ENCODE measurements at regions not wholly inside any gene's neighbourhood (a gene's known extent, or its start where the extent isn't known, plus 50 kb on each side); places are given as distances from the start of the nearest gene placed in this dataset.

DNA sequence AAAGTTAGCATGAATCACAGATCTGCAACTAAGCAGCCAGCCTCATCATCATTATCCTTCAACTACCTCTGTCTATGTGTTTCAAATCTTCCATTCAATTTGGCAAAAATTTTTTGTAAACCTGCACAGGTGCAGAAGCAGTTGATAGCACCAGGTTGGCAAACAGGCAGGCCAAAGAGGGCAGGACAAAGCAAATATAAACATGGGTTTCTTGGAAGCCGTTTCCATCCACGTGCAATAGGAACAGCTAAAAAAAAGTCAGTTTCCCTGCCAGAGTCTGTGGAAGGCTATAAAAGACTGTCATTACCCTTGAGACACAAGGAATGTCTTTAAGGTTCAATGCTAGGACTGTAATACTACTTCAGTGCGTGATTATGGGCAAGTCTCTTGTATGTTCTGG lies 253.2 kb downstream of the PDHA2 start:
- H3K4me1 Mint-ChIP-seq (ENCODE audit: low read depth, unreplicated experiment): peaks cover 3% of the 10 kb centered on the region
- H3K9me3 Mint-ChIP-seq (ENCODE audit: unreplicated experiment): peaks cover 1% of the 10 kb centered on the region
- no peaks in the 10 kb centered on the region for H3K36me3 Mint-ChIP-seq (ENCODE audit: unreplicated experiment)
- no peak for DNase-seq
- H3K27ac Mint-ChIP-seq (ENCODE audit: unreplicated experiment): no peak overlapping the region
- H3K4me3 Mint-ChIP-seq (ENCODE audit: unreplicated experiment): no peak overlapping the region
- H3K27me3 Mint-ChIP-seq (ENCODE audit: unreplicated experiment): no peaks in the 10 kb centered on the region
- TF ChIP-seq, protein P1, sequence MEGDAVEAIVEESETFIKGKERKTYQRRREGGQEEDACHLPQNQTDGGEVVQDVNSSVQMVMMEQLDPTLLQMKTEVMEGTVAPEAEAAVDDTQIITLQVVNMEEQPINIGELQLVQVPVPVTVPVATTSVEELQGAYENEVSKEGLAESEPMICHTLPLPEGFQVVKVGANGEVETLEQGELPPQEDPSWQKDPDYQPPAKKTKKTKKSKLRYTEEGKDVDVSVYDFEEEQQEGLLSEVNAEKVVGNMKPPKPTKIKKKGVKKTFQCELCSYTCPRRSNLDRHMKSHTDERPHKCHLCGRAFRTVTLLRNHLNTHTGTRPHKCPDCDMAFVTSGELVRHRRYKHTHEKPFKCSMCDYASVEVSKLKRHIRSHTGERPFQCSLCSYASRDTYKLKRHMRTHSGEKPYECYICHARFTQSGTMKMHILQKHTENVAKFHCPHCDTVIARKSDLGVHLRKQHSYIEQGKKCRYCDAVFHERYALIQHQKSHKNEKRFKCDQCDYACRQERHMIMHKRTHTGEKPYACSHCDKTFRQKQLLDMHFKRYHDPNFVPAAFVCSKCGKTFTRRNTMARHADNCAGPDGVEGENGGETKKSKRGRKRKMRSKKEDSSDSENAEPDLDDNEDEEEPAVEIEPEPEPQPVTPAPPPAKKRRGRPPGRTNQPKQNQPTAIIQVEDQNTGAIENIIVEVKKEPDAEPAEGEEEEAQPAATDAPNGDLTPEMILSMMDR (IDR thresholded peaks at IDR 0.05; ENCODE audit: partially characterized antibody, unreplicated experiment): no peak

DNA sequence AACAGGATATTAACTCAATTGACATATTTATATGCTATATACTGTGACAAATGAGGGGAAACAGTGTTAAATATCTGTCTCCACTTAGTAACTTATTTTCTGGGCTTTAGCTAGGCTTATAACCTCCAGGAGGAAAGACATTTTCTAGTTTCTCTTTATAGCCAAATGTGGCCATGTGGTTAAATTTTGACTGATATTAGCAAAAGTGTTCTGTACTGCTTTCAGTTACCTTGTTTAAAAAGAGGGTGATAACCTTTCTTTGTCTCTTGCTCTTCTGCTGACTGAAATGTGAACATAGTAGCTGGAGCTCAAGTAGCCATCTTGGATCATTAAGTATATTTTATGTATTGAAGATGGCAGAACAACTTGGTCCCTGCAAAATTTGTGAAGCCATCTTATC lies 253.7 kb downstream of the PDHA2 start:
- Mint-ChIP-seq H3K4me1 (ENCODE audit: low read depth, unreplicated experiment) (peaks cover 3% of the 10 kb centered on the region), H3K27me3 (ENCODE audit: unreplicated experiment) (no peaks in the 10 kb centered on the region), H3K4me3 (ENCODE audit: unreplicated experiment) (no peak overlapping the region), H3K9me3 (ENCODE audit: unreplicated experiment) (peaks cover 1% of the 10 kb centered on the region), H3K27ac (ENCODE audit: unreplicated experiment) (no peak overlapping the region), H3K36me3 (ENCODE audit: unreplicated experiment) (no peaks in the 10 kb centered on the region)
- TF ChIP-seq, protein P1 (IDR thresholded peaks at IDR 0.05; ENCODE audit: partially characterized antibody, unreplicated experiment): no peak
- DNase-seq: no peak

DNA sequence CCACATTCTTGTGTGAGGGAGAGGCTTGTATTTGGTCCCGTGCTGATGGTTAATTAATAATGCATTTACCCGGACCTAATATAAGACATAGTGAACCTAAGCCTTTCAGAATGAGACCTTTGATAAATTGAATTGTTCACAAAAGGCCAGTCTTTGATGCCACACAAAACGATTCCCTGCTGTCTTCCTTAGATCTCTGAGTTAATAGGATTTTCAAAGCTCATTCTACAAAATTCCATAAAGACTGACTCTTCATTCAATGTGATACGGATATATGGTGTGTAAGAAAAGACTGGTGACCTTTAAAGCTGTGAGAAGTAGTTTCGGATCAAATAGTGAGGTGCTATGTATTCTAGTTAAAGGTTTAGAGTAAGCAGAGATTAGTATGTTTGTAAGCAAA lies 254.3 kb downstream of the PDHA2 start:
- TF ChIP-seq, protein P1 (IDR thresholded peaks at IDR 0.05; ENCODE audit: partially characterized antibody, unreplicated experiment): no peak
- peaks cover 3% of the 10 kb centered on the region for H3K4me1 Mint-ChIP-seq (ENCODE audit: low read depth, unreplicated experiment)
- H3K27me3 Mint-ChIP-seq (ENCODE audit: unreplicated experiment): no peaks in the 10 kb centered on the region
- H3K9me3 Mint-ChIP-seq (ENCODE audit: unreplicated experiment): peaks cover 1% of the 10 kb centered on the region
- no peak for DNase-seq
- H3K27ac Mint-ChIP-seq (ENCODE audit: unreplicated experiment): no peak overlapping the region
- H3K4me3 Mint-ChIP-seq (ENCODE audit: unreplicated experiment): no peak overlapping the region
- no peaks in the 10 kb centered on the region for H3K36me3 Mint-ChIP-seq (ENCODE audit: unreplicated experiment)

DNA sequence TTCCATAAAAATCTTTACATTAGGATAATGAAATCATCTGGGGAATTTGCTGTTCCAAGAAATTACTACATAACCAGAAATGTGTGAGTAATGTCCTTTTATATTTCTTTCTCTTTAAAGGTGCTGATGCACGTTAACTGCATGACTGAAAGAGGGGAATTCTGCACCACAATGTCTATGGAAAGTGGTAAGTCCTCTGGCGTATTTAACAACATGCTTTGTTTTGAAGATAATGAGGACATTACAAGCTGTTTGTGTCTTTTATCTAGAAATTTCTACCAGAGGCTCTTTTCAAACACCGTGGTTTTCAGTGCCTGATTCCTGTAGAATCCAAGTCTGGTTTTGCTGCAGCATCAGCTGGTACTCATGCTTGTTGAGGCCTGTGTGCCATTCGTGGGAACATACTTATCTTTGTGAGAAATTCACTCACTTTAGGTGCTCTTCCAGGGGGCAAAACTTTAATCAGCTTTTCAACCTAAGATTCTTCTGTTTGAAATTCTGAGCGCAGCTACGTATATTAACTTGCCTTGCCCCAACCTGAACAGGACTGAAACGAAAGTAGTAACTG lies 257.2 kb downstream of the PDHA2 start:
- H3K27ac Mint-ChIP-seq (ENCODE audit: unreplicated experiment): no peak overlapping the region
- no peaks in the 10 kb centered on the region for H3K27me3 Mint-ChIP-seq (ENCODE audit: unreplicated experiment)
- TF ChIP-seq, protein P1 (IDR thresholded peaks at IDR 0.05; ENCODE audit: partially characterized antibody, unreplicated experiment): no peak
- DNase-seq: no peak
- H3K4me3 Mint-ChIP-seq (ENCODE audit: unreplicated experiment): no peak overlapping the region
- peaks cover 3% of the 10 kb centered on the region for H3K4me1 Mint-ChIP-seq (ENCODE audit: low read depth, unreplicated experiment)
- peaks cover 5% of the 10 kb centered on the region for H3K36me3 Mint-ChIP-seq (ENCODE audit: unreplicated experiment)
- peaks cover 1% of the 10 kb centered on the region for H3K9me3 Mint-ChIP-seq (ENCODE audit: unreplicated experiment)

DNA sequence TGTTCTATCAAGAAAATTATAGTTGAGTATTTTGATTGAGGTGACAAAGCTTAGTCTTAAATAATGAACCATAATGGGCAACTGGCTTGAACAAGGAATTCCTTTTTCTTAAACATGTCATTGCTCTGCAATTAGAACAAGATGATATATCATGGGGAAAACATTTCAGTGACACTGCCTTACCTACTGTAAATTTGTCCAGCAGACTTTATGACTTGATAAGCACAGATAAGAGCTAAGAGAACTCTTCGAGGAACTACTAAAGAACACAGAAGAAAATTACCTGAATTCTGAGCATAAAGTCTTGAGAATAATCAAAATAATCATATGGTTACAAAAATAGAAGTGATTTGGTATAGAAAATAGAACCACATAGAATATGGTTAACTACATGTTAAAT lies 257.8 kb downstream of the PDHA2 start:
- Mint-ChIP-seq H3K27ac (ENCODE audit: unreplicated experiment) (no peak overlapping the region), H3K36me3 (ENCODE audit: unreplicated experiment) (peaks cover 5% of the 10 kb centered on the region), H3K27me3 (ENCODE audit: unreplicated experiment) (no peaks in the 10 kb centered on the region), H3K4me1 (ENCODE audit: low read depth, unreplicated experiment) (no peaks in the 10 kb centered on the region), H3K9me3 (ENCODE audit: unreplicated experiment) (peaks cover 1% of the 10 kb centered on the region), H3K4me3 (ENCODE audit: unreplicated experiment) (no peak overlapping the region)
- no peak for DNase-seq
- TF ChIP-seq, protein P1 (IDR thresholded peaks at IDR 0.05; ENCODE audit: partially characterized antibody, unreplicated experiment): no peak

Measured in glutamatergic neuron (in vitro differentiated cells).